ENCODE measurements at regions not wholly inside any gene's neighbourhood (a gene's known extent, or its start where the extent isn't known, plus 50 kb on each side); places are given as distances from the start of the nearest gene placed in this dataset.
"Not testable (repeated sequence)": the region's sequence is repeated elsewhere in the genome, so short reads cannot be mapped to it uniquely, and the experiment has no call there.

GRCh38 chr7:131943646-131944045 is 387.2 kb upstream of the PODXL start:
- Mint-ChIP-seq H3K4me3 (no peak overlapping the region), H3K9me3 (peaks cover 0 to 8% (median 7%) of the 10 kb centered on the region in 3 donors), H3K27me3 (peaks cover 40 to 44% of the 10 kb centered on the region in 2 donors), H3K36me3 (no peaks in the 10 kb centered on the region), H3K27ac (no peak overlapping the region), H3K4me1 (peaks cover 0 to 11% (median 0%) of the 10 kb centered on the region in 3 donors)
- ChIA-PET CTCF (no interaction called here), POLR2A (interaction anchor here in 1 of 2 donors (0.6 kb wide), 1 partner anchor 21 kb away, joined by 11 read pairs; no protein-coding TSS in a partner anchor)
- Histone ChIP-seq H3K36me3 (ENCODE audit: control insufficient read depth in 2 of 2, extremely low read depth in 1 of 2, insufficient read depth in 1 of 2, low read length in 1 of 2) (no peaks in the 10 kb centered on the region), H3K4me3 (ENCODE audit: control insufficient read depth in 1 of 2, extremely low read depth in 1 of 2, low read length in 1 of 2) (no peak overlapping the region), H3K9me3 (no peaks in the 10 kb centered on the region), H3K27me3 (replicated peaks in 1 of 2; ENCODE audit: control insufficient read depth in 2 of 2, extremely low read depth in 1 of 2, insufficient read depth in 2 of 2, low read length in 1 of 2) (peaks cover 0 to 36% of the 10 kb centered on the region in 2 experiments), H3K27ac (ENCODE audit: low read length) (no peak overlapping the region), H3K4me1 (ENCODE audit: control insufficient read depth in 1 of 2, extremely low read depth in 1 of 2, insufficient read depth in 2 of 2, low read length in 2 of 2) (peaks cover 0 to 3% of the 10 kb centered on the region in 2 experiments)
- whole genome bisulfite sequencing (ENCODE audit: insufficient coverage) = 65% methylated on average over 4 of the region's 7 CpGs
- ATAC-seq (replicated peaks in 1 of 4) (no peak), DNase-seq (no peak)

DNA sequence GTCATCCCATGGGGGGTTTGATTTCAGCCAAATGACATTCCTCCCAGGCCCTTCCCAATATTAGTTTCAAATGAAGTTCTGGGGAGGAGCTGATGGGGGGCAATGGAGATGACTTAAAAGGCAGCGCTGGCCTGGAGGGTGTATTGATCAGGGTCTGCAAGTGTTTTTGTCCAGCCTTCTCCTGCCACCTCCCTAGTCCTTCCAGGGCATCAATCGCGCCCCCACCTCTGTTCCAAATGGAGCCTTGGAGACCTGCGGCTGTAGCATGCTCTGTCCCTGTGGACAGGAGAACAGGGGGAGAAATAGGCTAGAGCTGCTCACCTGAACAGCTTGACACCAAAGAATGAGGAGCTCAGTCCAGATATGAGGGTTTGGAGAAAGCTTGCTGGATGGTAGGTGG is 386.8 kb upstream of the PODXL start:
- CTCF ChIA-PET = no interaction called here

GRCh38 chr7:131942287-131943150 is 386.1 kb upstream of the PODXL start:
- POLR2A ChIA-PET = no interaction called here
- H3K27me3 Mint-ChIP-seq = peaks cover 33 to 41% of the 10 kb centered on the region in 2 donors
- H3K4me1 Mint-ChIP-seq = peaks cover 0 to 11% (median 0%) of the 10 kb centered on the region in 3 donors
- CTCF ChIA-PET = no interaction called here
- no peak overlapping the region for H3K27ac ChIP-seq (ENCODE audit: low read length)
- H3K4me3 Mint-ChIP-seq = no peak overlapping the region
- no peak for DNase-seq
- no peak for ATAC-seq (replicated peaks in 1 of 4)
- H3K4me3 ChIP-seq (ENCODE audit: control insufficient read depth in 1 of 2, extremely low read depth in 1 of 2, low read length in 1 of 2) = no peak overlapping the region
- WGBS (ENCODE audit: insufficient coverage) = 90% methylated on average over 8 of the region's 11 CpGs
- H3K27me3 ChIP-seq (replicated peaks in 1 of 2; ENCODE audit: control insufficient read depth in 2 of 2, extremely low read depth in 1 of 2, insufficient read depth in 2 of 2, low read length in 1 of 2) = peaks cover 0 to 32% of the 10 kb centered on the region in 2 experiments
- peaks cover 0 to 8% (median 7%) of the 10 kb centered on the region in 3 donors for H3K9me3 Mint-ChIP-seq
- no peaks in the 10 kb centered on the region for H3K9me3 ChIP-seq
- H3K36me3 ChIP-seq (ENCODE audit: control insufficient read depth in 2 of 2, extremely low read depth in 1 of 2, insufficient read depth in 1 of 2, low read length in 1 of 2) = no peaks in the 10 kb centered on the region
- H3K4me1 ChIP-seq (ENCODE audit: control insufficient read depth in 1 of 2, extremely low read depth in 1 of 2, insufficient read depth in 2 of 2, low read length in 2 of 2) = peaks cover 0 to 3% of the 10 kb centered on the region in 2 experiments
- H3K27ac Mint-ChIP-seq = no peak overlapping the region
- H3K36me3 Mint-ChIP-seq = no peaks in the 10 kb centered on the region

More for the DNA sequence above, 386.8 kb upstream of the PODXL start:
- Histone ChIP-seq H3K4me3 (ENCODE audit: control insufficient read depth in 1 of 2, extremely low read depth in 1 of 2, low read length in 1 of 2) (no peak overlapping the region), H3K9me3 (no peaks in the 10 kb centered on the region), H3K27me3 (replicated peaks in 1 of 2; ENCODE audit: control insufficient read depth in 2 of 2, extremely low read depth in 1 of 2, insufficient read depth in 2 of 2, low read length in 1 of 2) (peaks cover 0 to 33% of the 10 kb centered on the region in 2 experiments), H3K36me3 (ENCODE audit: control insufficient read depth in 2 of 2, extremely low read depth in 1 of 2, insufficient read depth in 1 of 2, low read length in 1 of 2) (no peaks in the 10 kb centered on the region), H3K27ac (ENCODE audit: low read length) (no peak overlapping the region), H3K4me1 (ENCODE audit: control insufficient read depth in 1 of 2, extremely low read depth in 1 of 2, insufficient read depth in 2 of 2, low read length in 2 of 2) (peaks cover 0 to 3% of the 10 kb centered on the region in 2 experiments)
- POLR2A ChIA-PET = interaction anchor here in 1 of 2 donors (0.6 kb wide), 1 partner anchor 21 kb away, joined by 11 read pairs; no protein-coding TSS in a partner anchor
- Mint-ChIP-seq H3K4me1 (peaks cover 0 to 11% (median 0%) of the 10 kb centered on the region in 3 donors), H3K4me3 (no peak overlapping the region), H3K27ac (no peak overlapping the region), H3K36me3 (no peaks in the 10 kb centered on the region), H3K27me3 (peaks cover 37 to 41% of the 10 kb centered on the region in 2 donors), H3K9me3 (peaks cover 0 to 8% (median 7%) of the 10 kb centered on the region in 3 donors)
- ATAC-seq (replicated peaks in 1 of 4) (no peak), DNase-seq (no peak)
- WGBS (ENCODE audit: insufficient coverage) = no CpG with 5 or more reads among the region's 4 CpGs

GRCh38 chr7:131941291-131941690 is 384.9 kb upstream of the PODXL start:
- H3K36me3 ChIP-seq (ENCODE audit: control insufficient read depth in 2 of 2, extremely low read depth in 1 of 2, insufficient read depth in 1 of 2, low read length in 1 of 2) = no peaks in the 10 kb centered on the region
- CTCF ChIA-PET = no interaction called here
- POLR2A ChIA-PET = no interaction called here
- Mint-ChIP-seq H3K4me3 (no peak overlapping the region), H3K27ac (no peak overlapping the region), H3K27me3 (peaks cover 33 to 37% of the 10 kb centered on the region in 2 donors), H3K36me3 (no peaks in the 10 kb centered on the region), H3K9me3 (peaks cover 0 to 10% (median 8%) of the 10 kb centered on the region in 3 donors), H3K4me1 (peaks cover 0 to 9% (median 0%) of the 10 kb centered on the region in 3 donors)
- H3K27me3 ChIP-seq (replicated peaks in 1 of 2; ENCODE audit: control insufficient read depth in 2 of 2, extremely low read depth in 1 of 2, insufficient read depth in 2 of 2, low read length in 1 of 2) = peaks cover 0 to 28% of the 10 kb centered on the region in 2 experiments
- WGBS (ENCODE audit: insufficient coverage) = no CpG with 5 or more reads among the region's 1 CpG
- peaks cover 0 to 3% of the 10 kb centered on the region in 2 experiments for H3K4me1 ChIP-seq (ENCODE audit: control insufficient read depth in 1 of 2, extremely low read depth in 1 of 2, insufficient read depth in 2 of 2, low read length in 2 of 2)
- ATAC-seq (replicated peaks in 1 of 4) (no peak), DNase-seq (no peak)
- H3K4me3 ChIP-seq (ENCODE audit: control insufficient read depth in 1 of 2, extremely low read depth in 1 of 2, low read length in 1 of 2) = no peak overlapping the region
- H3K9me3 ChIP-seq = no peaks in the 10 kb centered on the region
- no peak overlapping the region for H3K27ac ChIP-seq (ENCODE audit: low read length)

DNA sequence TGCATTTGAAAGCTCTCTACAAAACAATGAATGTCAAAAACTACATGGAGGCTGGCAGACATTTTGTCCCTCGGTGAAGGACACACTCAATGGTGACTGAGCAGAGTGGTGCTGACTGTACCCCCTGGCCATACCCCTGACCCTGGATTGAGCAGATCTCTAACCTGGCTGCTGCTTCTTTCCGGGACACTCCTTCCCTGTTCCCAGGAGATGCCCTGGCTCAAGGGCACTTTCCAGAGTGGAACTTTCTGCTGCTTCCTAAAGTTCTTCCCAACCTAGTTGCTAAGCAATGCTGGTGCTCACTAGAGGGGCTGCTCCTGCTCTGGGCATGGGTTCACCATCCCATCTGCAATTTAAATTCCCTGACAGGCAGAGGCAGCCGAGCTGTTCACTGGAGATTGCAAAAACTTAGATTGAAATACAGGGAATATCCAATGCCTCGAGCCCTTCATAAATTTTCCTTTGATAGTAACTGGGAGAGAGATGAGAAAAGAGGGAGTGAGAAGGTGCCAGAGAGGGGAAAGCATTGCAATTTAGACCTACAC is 384.3 kb upstream of the PODXL start:
- Histone ChIP-seq H3K27ac (ENCODE audit: low read length) (no peak overlapping the region), H3K4me1 (ENCODE audit: control insufficient read depth in 1 of 2, extremely low read depth in 1 of 2, insufficient read depth in 2 of 2, low read length in 2 of 2) (peaks cover 0 to 3% of the 10 kb centered on the region in 2 experiments), H3K27me3 (replicated peaks in 1 of 2; ENCODE audit: control insufficient read depth in 2 of 2, extremely low read depth in 1 of 2, insufficient read depth in 2 of 2, low read length in 1 of 2) (peaks cover 0 to 22% of the 10 kb centered on the region in 2 experiments), H3K9me3 (no peaks in the 10 kb centered on the region), H3K4me3 (ENCODE audit: control insufficient read depth in 1 of 2, extremely low read depth in 1 of 2, low read length in 1 of 2) (no peak overlapping the region), H3K36me3 (ENCODE audit: control insufficient read depth in 2 of 2, extremely low read depth in 1 of 2, insufficient read depth in 1 of 2, low read length in 1 of 2) (no peaks in the 10 kb centered on the region)
- CTCF ChIA-PET = no interaction called here
- ATAC-seq (replicated peaks in 1 of 4) (no peak), DNase-seq (no peak)
- H3K27me3 Mint-ChIP-seq = peaks cover 28 to 36% of the 10 kb centered on the region in 2 donors
- H3K36me3 Mint-ChIP-seq = no peaks in the 10 kb centered on the region
- peaks cover 0 to 3% (median 0%) of the 10 kb centered on the region in 3 donors for H3K4me1 Mint-ChIP-seq
- WGBS (ENCODE audit: insufficient coverage) = 61% methylated on average over 2 of the region's 4 CpGs
- H3K4me3 Mint-ChIP-seq = no peak overlapping the region
- peaks cover 0 to 11% (median 8%) of the 10 kb centered on the region in 3 donors for H3K9me3 Mint-ChIP-seq
- POLR2A ChIA-PET = no interaction called here
- H3K27ac Mint-ChIP-seq = no peak overlapping the region

- H3K36me3 ChIP-seq (ENCODE audit: control insufficient read depth in 2 of 2, extremely low read depth in 1 of 2, insufficient read depth in 1 of 2, low read length in 1 of 2); H3K4me1 ChIP-seq (ENCODE audit: control insufficient read depth in 1 of 2, extremely low read depth in 1 of 2, insufficient read depth in 2 of 2, low read length in 2 of 2); DNase-seq; H3K27ac ChIP-seq (ENCODE audit: low read length); CTCF ChIA-PET; H3K27ac Mint-ChIP-seq; H3K4me3 ChIP-seq (ENCODE audit: control insufficient read depth in 1 of 2, extremely low read depth in 1 of 2, low read length in 1 of 2); POLR2A ChIA-PET; H3K36me3 Mint-ChIP-seq; ATAC-seq (replicated peaks in 1 of 4); H3K4me3 Mint-ChIP-seq; H3K27me3 ChIP-seq (replicated peaks in 1 of 2; ENCODE audit: control insufficient read depth in 2 of 2, extremely low read depth in 1 of 2, insufficient read depth in 2 of 2, low read length in 1 of 2); H3K9me3 ChIP-seq; H3K4me1 Mint-ChIP-seq: not testable (repeated sequence)
- Mint-ChIP-seq H3K9me3 (peaks cover 0 to 11% (median 8%) of the 10 kb centered on the region in 3 donors), H3K27me3 (peaks cover 14 to 25% of the 10 kb centered on the region in 2 donors)
- 60% methylated on average over 1 of the region's 3 CpGs for WGBS (ENCODE audit: insufficient coverage)
Measured at GRCh38 chr7:131938788-131939187, 382.4 kb upstream of the PODXL start.
